ENCODE measurements at regions not wholly inside any gene's neighbourhood (a gene's known extent, or its start where the extent isn't known, plus 50 kb on each side); places are given as distances from the start of the nearest gene placed in this dataset.

- DNase-seq, result no peak
- Histone ChIP-seq H3K4me1 (no peaks in the 10 kb centered on the region), H3K27ac (no peak overlapping the region), H3K4me3 (no peak overlapping the region), H3K9me3 (no peaks in the 10 kb centered on the region), H3K36me3 (replicated peaks in 1 of 2; ENCODE audit: insufficient read depth in 1 of 2, low read depth in 2 of 2) (no peaks in the 10 kb centered on the region), H3K27me3 (no peaks in the 10 kb centered on the region)
- no peak for ATAC-seq
- WGBS, 2 donors, result 62 to 69% methylated on average over 14 of the region's 14 CpGs
- intact Hi-C loops (cut with DNase I), result no loop called here
- TF ChIP-seq CTCF (IDR thresholded peaks at IDR 0.05) (no peak), POLR2A (IDR thresholded peaks at IDR 0.05) (no peak)
Observed at GRCh38 chr6:147821295-147821897, 312.9 kb downstream of the SAMD5 start.

GRCh38 chr6:147823936-147824335, 315.4 kb downstream of the SAMD5 start:
- Histone ChIP-seq H3K4me3 (no peak overlapping the region), H3K27me3 (no peaks in the 10 kb centered on the region), H3K36me3 (replicated peaks in 1 of 2; ENCODE audit: insufficient read depth in 1 of 2, low read depth in 2 of 2) (no peaks in the 10 kb centered on the region), H3K27ac (no peak overlapping the region), H3K4me1 (no peaks in the 10 kb centered on the region), H3K9me3 (no peaks in the 10 kb centered on the region)
- WGBS, 2 donors, result 76 to 81% methylated on average over 2 of the region's 2 CpGs
- DNase-seq, result no peak
- TF ChIP-seq CTCF (IDR thresholded peaks at IDR 0.05), result no peak
- intact Hi-C loops (cut with DNase I), result no loop called here
- ATAC-seq, result no peak

- TF ChIP-seq POLR2A (IDR thresholded peaks at IDR 0.05), result no peak
- TF ChIP-seq CTCF (IDR thresholded peaks at IDR 0.05), result no peak
- intact Hi-C loops (cut with DNase I), result no loop called here
- H3K27me3 ChIP-seq, result no peaks in the 10 kb centered on the region
- no peak overlapping the region for H3K27ac ChIP-seq
- DNase-seq (no peak), ATAC-seq (no peak)
- H3K4me1 ChIP-seq, result no peaks in the 10 kb centered on the region
- no peak overlapping the region for H3K4me3 ChIP-seq
- no peaks in the 10 kb centered on the region for H3K9me3 ChIP-seq
- 53 to 65% methylated on average over 2 of the region's 2 CpGs for WGBS, 2 donors
- no peaks in the 10 kb centered on the region for H3K36me3 ChIP-seq (replicated peaks in 1 of 2; ENCODE audit: insufficient read depth in 1 of 2, low read depth in 2 of 2)
Observed at GRCh38 chr6:147825848-147826247, 317.4 kb downstream of the SAMD5 start.

- Histone ChIP-seq H3K4me3 (no peak overlapping the region), H3K27ac (no peak overlapping the region), H3K27me3 (no peaks in the 10 kb centered on the region), H3K36me3 (replicated peaks in 1 of 2; ENCODE audit: insufficient read depth in 1 of 2, low read depth in 2 of 2) (no peaks in the 10 kb centered on the region), H3K4me1 (no peaks in the 10 kb centered on the region), H3K9me3 (no peaks in the 10 kb centered on the region)
- intact Hi-C loops (cut with DNase I), result no loop called here
- WGBS, 2 donors, result 70 to 74% methylated on average over 4 of the region's 4 CpGs
- TF ChIP-seq CTCF (IDR thresholded peaks at IDR 0.05), result no peak
- no peak for TF ChIP-seq POLR2A (IDR thresholded peaks at IDR 0.05)
- no peak for DNase-seq
- no peak for ATAC-seq
Observed at GRCh38 chr6:147826698-147827097, 318.2 kb downstream of the SAMD5 start.

GRCh38 chr6:147829418-147829817, 320.9 kb downstream of the SAMD5 start:
- Histone ChIP-seq H3K4me1 (no peaks in the 10 kb centered on the region), H3K27ac (no peak overlapping the region), H3K4me3 (no peak overlapping the region), H3K9me3 (no peaks in the 10 kb centered on the region), H3K36me3 (replicated peaks in 1 of 2; ENCODE audit: insufficient read depth in 1 of 2, low read depth in 2 of 2) (no peaks in the 10 kb centered on the region), H3K27me3 (no peaks in the 10 kb centered on the region)
- no peak for DNase-seq
- no peak for ATAC-seq
- 81 to 89% methylated on average over 1 of the region's 1 CpG for WGBS, 2 donors
- intact Hi-C loops (cut with DNase I), result no loop called here
- TF ChIP-seq CTCF (IDR thresholded peaks at IDR 0.05) (no peak), POLR2A (IDR thresholded peaks at IDR 0.05) (no peak)

All from body of pancreas (tissue), 4 donors.